H1 (cell line): ENCODE measurements at regions not wholly inside any gene's neighbourhood (a gene's known extent, or its start where the extent isn't known, plus 50 kb on each side); places are given as distances from the start of the nearest gene placed in this dataset.

Experiments
- EGR1 ChIP-seq: IDR thresholded peaks from 2 replicates; pipeline ENCODE4 v1.6.1; 2011; ENCODE audit warnings: low read depth, low read length, borderline replicate concordance
- EP300 ChIP-seq, 2 experiments: IDR thresholded peaks; 1 replicate in 1 of 2; 2 replicates in 1 of 2; pipeline ENCODE4 v1.6.1; 2011 to 2012; ENCODE audit warnings: low read depth in 2 of 2, low read length in 2 of 2, mild to moderate bottlenecking in 2 of 2, borderline replicate concordance in 1 of 2, inconsistent platforms in 1 of 2, moderate library complexity in 1 of 2
- MAFK ChIP-seq: IDR thresholded peaks from 2 replicates; pipeline ENCODE4 v1.6.1; 2012; ENCODE audit warnings: low read depth, mild to moderate bottlenecking, improper control_type of control experiment, low read length
- POLR2AphosphoS5 ChIP-seq: IDR thresholded peaks from 2 replicates; pipeline ENCODE4 v1.6.1; 2011; ENCODE audit warnings: low read depth, low read length
- RAD21 ChIP-seq, 2 experiments: IDR thresholded peaks in 1 of 2; conservative IDR thresholded peaks in 1 of 2; 2 replicates each; pipeline ENCODE4 v1.6.1; 2011; ENCODE audit warnings: low read depth in 2 of 2, low read length in 2 of 2, improper control_type of control experiment in 1 of 2, inconsistent platforms in 1 of 2, mild to moderate bottlenecking in 1 of 2, moderate library complexity in 1 of 2
- ZNF274 ChIP-seq: IDR thresholded peaks from 2 replicates; pipeline ENCODE4 v1.7.0; 2012; ENCODE audit warnings: low read length, borderline replicate concordance; ENCODE audit errors: extremely low read depth

- TF ChIP-seq POLR2AphosphoS5 (no peak), EGR1 (no peak), EP300 (IDR thresholded peaks at IDR 0.05; ENCODE audit: borderline replicate concordance in 1 of 2, low read depth in 2 of 2, low read length in 2 of 2) (no peak), MAFK (no peak), RAD21 (IDR thresholded peaks at IDR 0.05 in 1 of 2, conservative IDR thresholded peaks at IDR 0.05 in 1 of 2; ENCODE audit: low read depth in 2 of 2, low read length in 2 of 2) (no peak), ZNF274 (no peak)
These were observed 142.7 kb upstream of the DOCK10 start for GRCh38 chr2:225184948-225185347.
